Panc1 (cell line): ENCODE measurements at regions not wholly inside any gene's neighbourhood (a gene's known extent, or its start where the extent isn't known, plus 50 kb on each side); places are given as distances from the start of the nearest gene placed in this dataset.

Experiments used
- ATAC-seq: fragments of 200-7000 bp; cut with Tn5 transposase; 2 replicates; pipeline ENCODE4 v1.9.1; 2020; ENCODE audit warnings: mild to moderate bottlenecking, moderate library complexity
- BruUV-seq: library from RNA; stranded (reverse); fragments of 400-500 nt; replicated peaks from 2 replicates; lab custom pipeline; 2021; lab: Mats Ljungman, UMichigan
- CTCF ChIA-PET: fragments of 300-600 bp; sonication (Branson Sonifier 250); formaldehyde crosslinking; loops from one replicate; lab custom pipeline; 2022; ENCODE audit warnings: antibody characterized with exemption; lab: Charles Lee
- POLR2A ChIA-PET: fragments of 300-600 bp; sonication (Branson Sonifier 250); formaldehyde crosslinking; loops from one replicate; lab custom pipeline; 2022; ENCODE audit warnings: antibody characterized with exemption; lab: Charles Lee
- DNase-seq: peaks from one replicate; pipeline ENCODE4 v3.0.0-alpha.2; 2010; ENCODE audit warnings: low read depth, low spot score
- H3K27ac ChIP-seq: 2 replicates; pipeline ENCODE4 v1.5.1; 2011; ENCODE audit warnings: mild to moderate bottlenecking, low read length, inconsistent platforms
- H3K27me3 ChIP-seq: fragments of 200-500 bp; sonication (Bioruptor generic); 2 replicates; pipeline ENCODE4 v1.6.0; 2014; ENCODE audit warnings: low read length, inconsistent platforms; ENCODE audit not compliant: control insufficient read depth, insufficient read depth
- H3K36me3 ChIP-seq: fragments of 200-500 bp; sonication (Bioruptor generic); 2 replicates; pipeline ENCODE4 v1.5.1; 2014; ENCODE audit warnings: inconsistent platforms, mild to moderate bottlenecking, low read length, moderate library complexity; ENCODE audit not compliant: control insufficient read depth, insufficient read depth
- H3K4me1 ChIP-seq: 2 replicates; pipeline ENCODE4 v1.5.1; 2011; ENCODE audit warnings: inconsistent platforms, mild to moderate bottlenecking, low read length, moderate library complexity; ENCODE audit not compliant: control insufficient read depth, insufficient read depth
- H3K4me3 ChIP-seq, 2 experiments: 2 replicates each; pipeline ENCODE4 v1.5.1; 2011 to 2012; ENCODE audit warnings: low read depth in 2 of 2, low read length in 2 of 2, mild to moderate bottlenecking in 2 of 2, inconsistent platforms in 1 of 2, moderate library complexity in 1 of 2
- H3K9me3 ChIP-seq: fragments of 200-500 bp; sonication (Bioruptor generic); 2 replicates; pipeline ENCODE4 v1.5.1; 2014; ENCODE audit warnings: low read depth, mild to moderate bottlenecking, inconsistent platforms, low read length, moderate library complexity; ENCODE audit not compliant: control insufficient read depth, insufficient read depth
- CTCF ChIP-seq: fragments of 450-650 bp; IDR thresholded peaks from 2 replicates; pipeline ENCODE4 v1.5.1; 2017; ENCODE audit warnings: mild to moderate bottlenecking
- POLR2AphosphoS5 ChIP-seq: IDR thresholded peaks from 2 replicates; pipeline ENCODE4 v1.6.1; 2012; ENCODE audit warnings: mild to moderate bottlenecking, low read depth, low read length, moderate library complexity
- REST ChIP-seq, 2 experiments: IDR thresholded peaks; 2 replicates each; pipeline ENCODE4 v1.6.1; 2011 to 2012; ENCODE audit warnings: low read depth in 2 of 2, control low read depth in 1 of 2, low read length in 1 of 2, mild to moderate bottlenecking in 1 of 2, moderate library complexity in 1 of 2; ENCODE audit not compliant: insufficient read depth in 1 of 2
- SIN3A ChIP-seq: IDR thresholded peaks from 2 replicates; pipeline ENCODE4 v1.6.1; 2012; ENCODE audit warnings: low read depth, mild to moderate bottlenecking, low read length, moderate library complexity, borderline replicate concordance; ENCODE audit not compliant: insufficient read depth
- TCF7L2 ChIP-seq: IDR thresholded peaks from 2 replicates; pipeline ENCODE4 v1.6.1; 2011; ENCODE audit warnings: mild to moderate bottlenecking, low read depth, low read length, inconsistent platforms
- in situ Hi-C: cut with HindIII; loops from 2 replicates; pipeline ENCODE4 v1.10.0; 2016; ENCODE audit warnings: low sequenced_read_pairs, low pct_unique_long_range_greater_than_20kb
- intact Hi-C: fragments of 100-400 bp; cut with micrococcal nuclease; formaldehyde crosslinking; loops from one replicate; pipeline ENCODE4 v1.10.0; 2022; ENCODE audit not compliant: unreplicated experiment

GRCh38 chr5:15385553-15385952 is 114.4 kb upstream of the FBXL7 start:
- Histone ChIP-seq H3K36me3 (no peaks in the 10 kb centered on the region; the same call in 1 of the 2 replicates), H3K9me3 (no peaks in the 10 kb centered on the region), H3K27ac (no peak overlapping the region), H3K4me1 (no peaks in the 10 kb centered on the region), H3K4me3 (no peak overlapping the region), H3K27me3 (no peaks in the 10 kb centered on the region)
- no peak for ATAC-seq
- BruUV-seq = no TSS peak
- ChIA-PET CTCF (no interaction called here), POLR2A (no interaction called here)
- TF ChIP-seq POLR2AphosphoS5 = no peak
- TF ChIP-seq REST (IDR thresholded peaks at IDR 0.05; ENCODE audit: insufficient read depth in 1 of 2, low read depth in 2 of 2, low read length in 1 of 2) = no peak
- TF ChIP-seq TCF7L2 = no peak
- no peak for TF ChIP-seq CTCF
- TF ChIP-seq SIN3A = no peak
- in situ Hi-C loops (no loop called here), intact Hi-C loops (no loop called here)
- no peak for DNase-seq

- BruUV-seq = no TSS peak
- Histone ChIP-seq H3K36me3 (no peaks in the 10 kb centered on the region; the same call in 1 of the 2 replicates), H3K27ac (no peak overlapping the region), H3K9me3 (no peaks in the 10 kb centered on the region), H3K4me1 (no peaks in the 10 kb centered on the region), H3K4me3 (no peak overlapping the region), H3K27me3 (no peaks in the 10 kb centered on the region)
- ATAC-seq = no peak
- CTCF ChIA-PET = no interaction called here
- POLR2A ChIA-PET = no interaction called here
- intact Hi-C loops = no loop called here
- TF ChIP-seq POLR2AphosphoS5 (no peak), CTCF (no peak), REST (IDR thresholded peaks at IDR 0.05; ENCODE audit: insufficient read depth in 1 of 2, low read depth in 2 of 2, low read length in 1 of 2) (no peak), TCF7L2 (no peak), SIN3A (no peak)
- no peak for DNase-seq
- in situ Hi-C loops = no loop called here
Measured at GRCh38 chr5:15385037-15385436, 114.9 kb upstream of the FBXL7 start.
